H9 (cell line): ENCODE measurements at regions not wholly inside any gene's neighbourhood (a gene's known extent, or its start where the extent isn't known, plus 50 kb on each side); places are given as distances from the start of the nearest gene placed in this dataset.

Experiments
- DNase-seq: peaks from one replicate; pipeline ENCODE4 v3.0.0-alpha.2; 2017
- H2AFZ ChIP-seq: one replicate; pipeline ENCODE4 v1.6.1; 2013; ENCODE audit warnings: mild to moderate bottlenecking, low read length, control low read depth, moderate library complexity
- H2AK5ac ChIP-seq: 2 replicates; pipeline ENCODE4 v1.6.1; 2013; ENCODE audit warnings: low read length, control low read depth, mixed read lengths; ENCODE audit not compliant: insufficient read length
- H2BK120ac ChIP-seq: one replicate; pipeline ENCODE4 v1.6.1; 2013; ENCODE audit warnings: low read depth, mild to moderate bottlenecking, low read length, control low read depth, inconsistent platforms; ENCODE audit not compliant: poor library complexity, severe bottlenecking
- H2BK12ac ChIP-seq: 2 replicates; pipeline ENCODE4 v1.6.1; 2013; ENCODE audit warnings: low read length, control low read depth, mixed read lengths, low read depth; ENCODE audit not compliant: insufficient read length
- H2BK15ac ChIP-seq: 2 replicates; pipeline ENCODE4 v1.6.1; 2013; ENCODE audit warnings: low read depth, low read length, control low read depth
- H2BK20ac ChIP-seq: one replicate; pipeline ENCODE4 v1.6.1; 2013; ENCODE audit warnings: low read depth, mild to moderate bottlenecking, low read length, control low read depth, inconsistent platforms; ENCODE audit not compliant: poor library complexity, severe bottlenecking
- H2BK5ac ChIP-seq: 2 replicates; pipeline ENCODE4 v1.6.1; 2013; ENCODE audit warnings: low read length, control low read depth, mixed read lengths; ENCODE audit not compliant: insufficient read length
- H3K14ac ChIP-seq: 2 replicates; pipeline ENCODE4 v1.6.1; 2013; ENCODE audit warnings: low read length, control low read depth; ENCODE audit not compliant: insufficient read depth
- H3K18ac ChIP-seq: 2 replicates; pipeline ENCODE4 v1.6.1; 2013; ENCODE audit warnings: low read depth, mild to moderate bottlenecking, mixed read lengths, low read length, control low read depth; ENCODE audit not compliant: insufficient read length
- H3K23ac ChIP-seq: 2 replicates; pipeline ENCODE4 v1.6.1; 2013; ENCODE audit warnings: low read length, control low read depth, mixed read lengths, low read depth; ENCODE audit not compliant: insufficient read length
- H3K23me2 ChIP-seq: 2 replicates; pipeline ENCODE4 v1.6.1; 2013; ENCODE audit warnings: low read depth, mild to moderate bottlenecking, mixed read lengths, low read length, control low read depth; ENCODE audit not compliant: insufficient read length, poor library complexity, severe bottlenecking
- H3K27ac ChIP-seq: 2 replicates; pipeline ENCODE4 v1.5.1; 2013; ENCODE audit warnings: low read length, control low read depth, mixed read lengths, low read depth; ENCODE audit not compliant: insufficient read length
- H3K27me3 ChIP-seq: 2 replicates; pipeline ENCODE4 v1.6.1; 2013; ENCODE audit warnings: low read length, control low read depth, inconsistent platforms; ENCODE audit not compliant: insufficient read depth
- H3K4ac ChIP-seq: 2 replicates; pipeline ENCODE4 v1.6.1; 2013; ENCODE audit warnings: low read depth, mild to moderate bottlenecking, control low read depth, inconsistent platforms, low read length, moderate library complexity
- H3K4me1 ChIP-seq: 2 replicates; pipeline ENCODE4 v1.6.1; 2013; ENCODE audit warnings: low read length, control low read depth, inconsistent platforms; ENCODE audit not compliant: insufficient read depth
- H3K4me2 ChIP-seq: 2 replicates; pipeline ENCODE4 v1.6.1; 2013; ENCODE audit warnings: low read length, control low read depth, mixed read lengths; ENCODE audit not compliant: insufficient read length, insufficient read depth
- H3K56ac ChIP-seq: 2 replicates; pipeline ENCODE4 v1.6.1; 2013; ENCODE audit warnings: low read depth, mild to moderate bottlenecking, mixed read lengths, low read length, control low read depth; ENCODE audit not compliant: insufficient read length
- H3K79me1 ChIP-seq: 2 replicates; pipeline ENCODE4 v1.6.1; 2013; ENCODE audit warnings: low read depth, mild to moderate bottlenecking, moderate library complexity, low read length, control low read depth, inconsistent platforms; ENCODE audit not compliant: insufficient read depth, poor library complexity, severe bottlenecking
- H3K79me2 ChIP-seq: 2 replicates; pipeline ENCODE4 v1.6.1; 2013; ENCODE audit warnings: low read length, control low read depth, inconsistent platforms; ENCODE audit not compliant: insufficient read depth
- H3K9ac ChIP-seq: 2 replicates; pipeline ENCODE4 v1.6.1; 2013; ENCODE audit warnings: low read length, control low read depth, mixed read lengths; ENCODE audit not compliant: insufficient read length; ENCODE audit errors: extremely low read depth
- H3K9me3 ChIP-seq: one replicate; pipeline ENCODE4 v1.6.1; 2013; ENCODE audit warnings: low read depth, low read length, inconsistent platforms; ENCODE audit not compliant: control insufficient read depth
- H3T11ph ChIP-seq: one replicate; pipeline ENCODE4 v1.6.1; 2013; ENCODE audit warnings: mild to moderate bottlenecking, low read length, control low read depth, inconsistent platforms
- H4K20me1 ChIP-seq: one replicate; pipeline ENCODE4 v1.6.1; 2013; ENCODE audit not compliant: control insufficient read depth, insufficient read length, insufficient read depth
- H4K5ac ChIP-seq: 2 replicates; pipeline ENCODE4 v1.6.1; 2013; ENCODE audit warnings: low read depth, mild to moderate bottlenecking, mixed read lengths, low read length, control low read depth; ENCODE audit not compliant: insufficient read length
- H4K8ac ChIP-seq: replicated peaks from 2 replicates; pipeline ENCODE4 v1.6.1; 2013; ENCODE audit warnings: low read length, control low read depth, mixed read lengths, low read depth; ENCODE audit not compliant: insufficient read length
- H4K91ac ChIP-seq: 2 replicates; pipeline ENCODE4 v1.6.1; 2013; ENCODE audit warnings: low read depth, mild to moderate bottlenecking, moderate library complexity, mixed read lengths, low read length, control low read depth; ENCODE audit not compliant: insufficient read length
- H3K27ac Mint-ChIP-seq, 3 experiments: 2 replicates in 2 of 3; 3 replicates in 1 of 3; pipeline ENCODE4 v1.8.0; 2020 to 2021; ENCODE audit warnings: mixed read lengths in 3 of 3, mild to moderate bottlenecking in 1 of 3, moderate library complexity in 1 of 3
- H3K27me3 Mint-ChIP-seq: 2 replicates; pipeline ENCODE4 v1.8.0; 2021; ENCODE audit warnings: low read depth, mild to moderate bottlenecking, moderate library complexity, mixed read lengths
- H3K36me3 Mint-ChIP-seq, 3 experiments: 2 replicates in 2 of 3; 3 replicates in 1 of 3; pipeline ENCODE4 v1.8.0; 2020 to 2021; ENCODE audit warnings: low read depth in 3 of 3, mixed read lengths in 3 of 3; ENCODE audit not compliant: insufficient read depth in 1 of 3
- H3K4me1 Mint-ChIP-seq, 2 experiments: 2 replicates each; pipeline ENCODE4 v1.8.0; 2020; ENCODE audit warnings: mixed read lengths in 2 of 2
- H3K4me3 Mint-ChIP-seq, 2 experiments: 2 replicates in 1 of 2; 3 replicates in 1 of 2; pipeline ENCODE4 v1.8.0; 2020 to 2021; ENCODE audit warnings: mild to moderate bottlenecking in 2 of 2, mixed read lengths in 2 of 2, moderate library complexity in 1 of 2
- H3K9me3 Mint-ChIP-seq, 2 experiments: 2 replicates in 1 of 2; 3 replicates in 1 of 2; pipeline ENCODE4 v1.8.0; 2020; ENCODE audit warnings: mild to moderate bottlenecking in 2 of 2, mixed read lengths in 2 of 2, moderate library complexity in 1 of 2
- WGBS: extraction: QIAGEN DNeasy Blood & Tissue Kit; methylation state at CpG from one replicate; pipeline ENCODE4 v1.1.7; 2013; ENCODE audit warnings: missing lambda C conversion rate, low lambda C conversion rate, mixed read lengths; ENCODE audit not compliant: insufficient read length; ENCODE audit errors: extremely low coverage; 5-methylcytosine and 5-hydroxymethylcytosine counted together
- TF ChIP-seq, protein P1 (sequence below): fragments of 200-600 bp; sonication (generic); conservative IDR thresholded peaks from 3 replicates; pipeline ENCODE4 v1.8.0; 2021; ENCODE audit warnings: antibody characterized with exemption, mild to moderate bottlenecking

DNA sequence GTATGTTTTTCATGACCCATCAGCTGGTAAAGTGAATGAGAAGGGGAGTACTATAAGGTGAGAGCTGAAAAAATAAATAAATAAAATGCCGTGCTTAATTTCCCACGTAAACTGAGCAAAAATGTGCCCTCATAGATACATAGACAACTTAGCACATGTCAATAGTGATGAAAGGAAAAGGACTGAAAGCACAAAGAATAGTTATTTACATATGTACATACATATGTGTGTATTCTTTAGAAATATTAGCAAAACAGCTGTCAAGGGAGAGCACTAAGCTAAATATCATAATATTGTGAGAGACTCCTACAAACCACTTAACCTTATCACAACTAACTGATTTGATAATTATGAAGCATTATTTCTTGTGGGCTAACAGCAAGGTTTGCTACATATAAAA lies 213.6 kb upstream of the FTMT start:
- H2BK120ac ChIP-seq = no peak overlapping the region
- DNase-seq = no peak
- no peak overlapping the region for H2AK5ac ChIP-seq
- H3K9ac ChIP-seq = no peak overlapping the region
- H4K91ac ChIP-seq = no peak overlapping the region
- no peak overlapping the region for H4K8ac ChIP-seq
- H2BK5ac ChIP-seq = no peak overlapping the region
- H3K4me2 ChIP-seq = no peak overlapping the region
- no peaks in the 10 kb centered on the region for H3K9me3 ChIP-seq
- no peak overlapping the region for H2BK20ac ChIP-seq
- no peak overlapping the region for H3K27ac ChIP-seq
- Mint-ChIP-seq H3K4me1 (peaks cover 3 to 8% of the 10 kb centered on the region in 2 experiments), H3K9me3 (no peaks in the 10 kb centered on the region), H3K36me3 (no peaks in the 10 kb centered on the region), H3K27ac (no peak overlapping the region), H3K27me3 (no peaks in the 10 kb centered on the region), H3K4me3 (no peak overlapping the region)
- no peaks in the 10 kb centered on the region for H3K79me2 ChIP-seq
- H3K14ac ChIP-seq = no peak overlapping the region
- TF ChIP-seq, protein P1, sequence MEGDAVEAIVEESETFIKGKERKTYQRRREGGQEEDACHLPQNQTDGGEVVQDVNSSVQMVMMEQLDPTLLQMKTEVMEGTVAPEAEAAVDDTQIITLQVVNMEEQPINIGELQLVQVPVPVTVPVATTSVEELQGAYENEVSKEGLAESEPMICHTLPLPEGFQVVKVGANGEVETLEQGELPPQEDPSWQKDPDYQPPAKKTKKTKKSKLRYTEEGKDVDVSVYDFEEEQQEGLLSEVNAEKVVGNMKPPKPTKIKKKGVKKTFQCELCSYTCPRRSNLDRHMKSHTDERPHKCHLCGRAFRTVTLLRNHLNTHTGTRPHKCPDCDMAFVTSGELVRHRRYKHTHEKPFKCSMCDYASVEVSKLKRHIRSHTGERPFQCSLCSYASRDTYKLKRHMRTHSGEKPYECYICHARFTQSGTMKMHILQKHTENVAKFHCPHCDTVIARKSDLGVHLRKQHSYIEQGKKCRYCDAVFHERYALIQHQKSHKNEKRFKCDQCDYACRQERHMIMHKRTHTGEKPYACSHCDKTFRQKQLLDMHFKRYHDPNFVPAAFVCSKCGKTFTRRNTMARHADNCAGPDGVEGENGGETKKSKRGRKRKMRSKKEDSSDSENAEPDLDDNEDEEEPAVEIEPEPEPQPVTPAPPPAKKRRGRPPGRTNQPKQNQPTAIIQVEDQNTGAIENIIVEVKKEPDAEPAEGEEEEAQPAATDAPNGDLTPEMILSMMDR = no peak
- H3T11ph ChIP-seq = no peak overlapping the region
- no peak overlapping the region for H2BK15ac ChIP-seq
- no peak overlapping the region for H3K4ac ChIP-seq
- H3K4me1 ChIP-seq = no peaks in the 10 kb centered on the region
- H3K27me3 ChIP-seq = no peaks in the 10 kb centered on the region
- H4K5ac ChIP-seq = no peak overlapping the region
- H2BK12ac ChIP-seq = no peak overlapping the region
- H2AFZ ChIP-seq = no peak overlapping the region
- no peak overlapping the region for H3K23ac ChIP-seq
- no peak overlapping the region for H3K56ac ChIP-seq
- H3K79me1 ChIP-seq = no peaks in the 10 kb centered on the region
- H3K23me2 ChIP-seq = no peaks in the 10 kb centered on the region
- H4K20me1 ChIP-seq = no peaks in the 10 kb centered on the region
- no peak overlapping the region for H3K18ac ChIP-seq
- no CpG with 5 or more reads among the region's 2 CpGs for WGBS
